Tibial nerve (tissue), 3 donors: ENCODE measurements at regions not wholly inside any gene's neighbourhood (a gene's known extent, or its start where the extent isn't known, plus 50 kb on each side); places are given as distances from the start of the nearest gene placed in this dataset.

Experiments
- EP300 ChIP-seq, 2 donors: sonication (generic); formaldehyde crosslinking; IDR thresholded peaks; one replicate each; pipeline ENCODE4 v1.6.1; 2017; ENCODE audit warnings: antibody characterized with exemption in 2 of 2, mild to moderate bottlenecking in 1 of 2
- POLR2A ChIP-seq, 2 donors: fragments of 450-650 bp; IDR thresholded peaks; one replicate each; pipeline ENCODE4 v1.6.1; 2017; ENCODE audit warnings: antibody characterized with exemption in 2 of 2, mild to moderate bottlenecking in 2 of 2, moderate library complexity in 2 of 2

GRCh38 chr6:44678252-44678935 is 290.9 kb downstream of the CDC5L start:
- TF ChIP-seq POLR2A (IDR thresholded peaks at IDR 0.05): no peak
- no peak for TF ChIP-seq EP300 (IDR thresholded peaks at IDR 0.05)
